ENCODE measurements at regions not wholly inside any gene's neighbourhood (a gene's known extent, or its start where the extent isn't known, plus 50 kb on each side); places are given as distances from the start of the nearest gene placed in this dataset.
"Not testable (repeated sequence)": the region's sequence is repeated elsewhere in the genome, so short reads cannot be mapped to it uniquely, and the experiment has no call there.

- no peak for DNase-seq
Observed at GRCh38 chr2:16785149-16785548, 119.5 kb upstream of the CYRIA start.

- no peak for DNase-seq
Observed at GRCh38 chr2:16784652-16785051, 119.0 kb upstream of the CYRIA start.

- DNase-seq: no peak
Observed at GRCh38 chr2:16777123-16777870, 111.7 kb upstream of the CYRIA start.

GRCh38 chr2:16775899-16776231, 110.2 kb upstream of the CYRIA start:
- no peak for DNase-seq

GRCh38 chr2:16774980-16775898, 109.6 kb upstream of the CYRIA start:
- no peak for DNase-seq

DNA sequence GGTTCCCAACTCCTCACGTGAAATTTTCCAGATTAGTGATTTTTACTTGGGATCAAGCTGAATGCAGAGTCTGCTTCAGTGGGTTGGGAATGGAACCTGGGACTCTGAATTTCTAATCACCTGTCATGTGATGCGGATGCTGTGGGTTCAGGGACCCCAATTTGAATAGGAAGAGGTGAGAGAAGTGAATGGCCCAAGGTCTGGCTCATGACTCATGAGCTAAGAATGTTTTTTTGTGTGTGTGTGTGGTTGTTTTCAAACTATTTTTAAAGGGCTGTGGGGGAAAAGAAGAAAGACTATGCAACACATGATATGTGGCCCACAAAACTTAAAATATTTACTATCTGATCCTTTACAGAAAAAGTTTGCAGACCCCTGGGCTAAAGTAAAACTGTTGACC, 108.5 kb upstream of the CYRIA start:
- no peak for DNase-seq

DNA sequence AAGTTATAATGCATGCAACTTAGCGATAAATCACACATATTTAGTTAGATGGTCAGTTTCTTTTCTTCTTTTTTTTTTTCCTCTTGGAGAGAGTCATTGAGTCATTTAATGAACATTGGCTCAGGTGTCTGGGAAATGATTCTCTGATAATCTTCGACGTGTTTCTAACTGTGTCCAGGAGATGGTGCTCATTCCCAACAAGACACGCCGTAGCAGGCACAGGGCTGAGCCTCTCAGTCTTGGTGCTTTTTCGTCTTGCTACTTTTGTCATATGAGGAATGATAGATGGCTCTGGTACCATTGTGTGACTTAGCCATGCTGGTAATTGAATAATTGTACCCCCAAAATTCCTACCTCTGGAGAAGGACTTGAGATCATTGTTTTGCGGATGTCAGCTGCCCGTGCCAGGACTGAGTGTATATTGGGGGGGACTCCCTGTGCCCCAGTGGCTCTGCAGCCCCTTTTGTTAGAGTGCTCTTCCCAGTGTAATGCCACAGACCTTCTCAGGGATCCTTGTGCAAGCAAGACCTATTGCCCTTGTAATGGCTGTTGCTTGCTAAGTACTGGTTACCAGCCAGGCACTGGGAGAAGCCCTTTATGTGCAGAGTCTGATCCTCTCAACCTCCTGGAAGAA, 107.6 kb upstream of the CYRIA start:
- peak; percentile 20 for DNase-seq

DNA sequence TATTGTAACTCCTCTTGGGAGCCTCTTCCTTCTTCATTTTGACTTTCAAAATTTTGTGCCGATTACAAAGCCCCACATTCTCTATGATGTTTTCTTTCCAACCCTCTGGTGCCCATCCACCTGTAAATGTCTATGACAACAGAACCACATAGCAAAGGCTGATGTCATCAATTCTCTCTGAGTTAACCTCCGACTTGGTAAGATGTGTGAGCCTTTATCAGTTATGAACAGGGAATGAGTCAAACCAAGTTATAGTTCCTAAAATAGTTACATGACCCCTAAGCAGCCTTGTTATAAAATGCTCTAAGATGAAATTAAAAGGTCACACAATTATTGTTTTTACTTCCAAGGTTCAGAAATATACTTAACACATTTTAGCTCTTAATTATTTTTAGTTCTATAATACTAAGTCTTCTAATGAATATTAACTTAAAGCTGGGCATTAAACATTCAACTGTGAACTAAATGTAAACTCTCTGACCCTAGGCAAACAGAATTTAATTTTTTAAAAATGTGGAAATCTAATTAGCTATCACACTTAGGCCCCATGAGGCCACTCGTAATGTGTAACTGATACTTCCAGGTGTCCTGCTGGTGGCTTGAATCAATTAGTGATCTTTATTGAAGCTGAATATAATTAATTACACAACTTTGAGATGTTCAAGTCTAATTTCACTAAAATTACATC, 102.3 kb upstream of the CYRIA start:
- no peak for DNase-seq

DNA sequence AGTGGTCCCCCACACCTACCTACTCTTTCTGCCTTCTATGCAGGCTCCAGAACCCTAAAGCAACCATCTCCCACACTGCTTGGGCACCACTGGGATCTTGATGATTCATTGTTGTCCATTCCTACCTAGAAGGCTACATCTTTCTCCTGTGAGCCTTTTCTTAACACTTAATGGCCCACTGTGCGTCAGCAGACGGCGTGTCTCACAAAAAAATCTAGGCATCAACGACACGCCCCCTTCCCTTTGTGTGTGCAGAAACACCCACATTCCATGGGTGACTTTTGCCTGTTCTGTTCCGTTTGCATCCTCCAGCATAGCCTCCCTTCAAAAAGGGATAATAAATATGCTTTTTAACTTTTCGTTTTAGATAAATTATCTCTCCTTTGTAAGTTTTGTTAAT, 99.7 kb upstream of the CYRIA start:
- DNase-seq: no peak

- DNase-seq: no peak
Observed at GRCh38 chr2:16764487-16764886, 98.9 kb upstream of the CYRIA start.

DNA sequence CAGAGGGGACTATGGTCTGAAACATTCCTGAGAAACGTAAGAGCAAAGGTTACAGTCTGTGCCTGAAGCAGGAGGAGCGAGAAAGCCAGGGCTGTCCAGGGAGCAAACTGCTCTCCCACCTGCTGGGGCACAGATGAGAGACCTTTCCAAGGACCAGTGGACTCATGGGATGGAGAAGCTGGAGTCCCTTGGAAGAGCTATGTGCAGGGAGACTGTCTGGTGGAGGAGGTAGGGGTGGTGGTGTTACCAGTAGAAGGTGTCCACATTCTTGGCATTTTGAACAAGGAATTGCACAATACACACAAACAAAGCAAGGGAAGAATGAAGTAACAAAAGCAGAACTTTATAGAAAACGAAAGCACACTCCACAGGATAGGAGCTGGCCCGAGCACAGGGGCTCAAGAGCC, 97.9 kb upstream of the CYRIA start:
- no peak for DNase-seq

DNA sequence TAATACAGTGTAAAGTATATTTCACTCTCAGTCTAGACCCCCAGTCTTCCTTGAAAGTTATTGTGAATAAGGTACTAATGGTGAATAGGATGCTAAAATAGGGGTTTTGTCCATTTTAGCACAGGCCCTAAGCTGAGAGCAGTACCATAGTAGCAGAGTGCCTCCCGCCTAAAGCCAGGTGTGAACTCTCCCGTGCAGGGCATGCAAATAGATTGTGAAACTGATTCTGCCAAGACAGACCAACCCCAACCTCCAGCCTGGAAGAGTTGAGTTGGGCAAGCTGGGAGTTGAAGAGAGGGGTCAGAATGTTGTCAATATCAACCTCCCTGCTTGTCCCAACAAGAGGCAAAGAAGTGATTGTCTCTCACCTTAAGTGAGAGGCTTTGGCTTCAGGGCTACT, 97.4 kb upstream of the CYRIA start:
- no peak for DNase-seq

DNA sequence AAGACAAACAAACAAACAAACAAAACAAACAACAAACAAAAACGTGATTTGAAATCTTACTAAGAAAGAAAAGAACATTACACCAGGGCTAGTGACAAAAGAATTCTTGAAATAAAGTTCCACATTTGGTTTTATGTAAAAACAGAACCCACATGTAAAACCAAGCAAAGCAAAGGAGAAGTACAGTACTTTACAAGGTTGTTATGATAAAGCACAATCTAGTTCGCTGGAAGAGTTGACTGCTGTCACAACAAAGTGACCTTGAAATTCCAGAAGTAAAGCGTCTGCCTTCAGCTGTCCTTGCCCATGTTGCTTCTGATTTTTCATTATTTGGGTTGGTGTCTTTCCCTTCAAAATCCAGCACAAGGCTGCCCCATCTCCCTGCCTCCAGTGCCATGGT, 94.8 kb upstream of the CYRIA start:
- no peak for DNase-seq

DNA sequence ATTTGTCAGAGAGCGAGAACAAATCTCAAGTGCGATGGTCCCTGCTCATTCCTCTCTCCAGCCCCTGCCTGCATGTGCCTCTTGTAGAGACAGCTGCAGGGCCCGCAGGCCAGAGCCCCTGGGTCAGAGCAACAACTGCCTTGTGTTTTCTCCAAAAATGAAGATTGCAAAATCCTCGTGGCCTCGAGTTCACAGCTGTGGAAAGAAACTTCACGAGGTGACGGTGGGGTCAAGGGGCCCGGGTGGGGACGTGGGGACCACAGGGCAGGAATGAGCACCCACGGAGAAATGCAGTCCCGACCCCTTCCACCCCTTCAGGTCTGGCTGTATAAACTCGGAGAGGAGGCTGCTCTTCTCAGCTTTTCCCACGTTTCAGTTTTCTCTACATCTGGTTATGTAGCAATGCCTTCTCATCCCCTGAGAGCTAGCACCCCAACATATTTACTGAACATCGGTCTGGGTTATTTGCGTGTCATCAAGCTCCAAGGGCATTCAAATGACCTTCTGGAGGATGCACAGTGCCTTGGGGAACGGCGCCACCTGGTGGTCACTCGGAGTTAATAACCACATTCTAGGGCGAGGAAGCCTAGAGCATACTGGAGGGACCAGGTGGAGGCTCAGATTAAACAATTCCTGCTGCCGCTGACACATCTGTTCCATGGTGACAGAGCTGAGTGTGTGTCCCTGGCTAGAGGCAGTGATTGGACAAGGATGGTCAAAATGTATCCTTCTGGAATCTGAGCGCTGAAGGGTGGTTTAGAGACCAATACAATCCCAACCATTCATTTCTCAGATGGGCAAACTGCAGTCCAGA, 91.4 kb upstream of the CYRIA start:
- DNase-seq: peak; percentile 24

DNA sequence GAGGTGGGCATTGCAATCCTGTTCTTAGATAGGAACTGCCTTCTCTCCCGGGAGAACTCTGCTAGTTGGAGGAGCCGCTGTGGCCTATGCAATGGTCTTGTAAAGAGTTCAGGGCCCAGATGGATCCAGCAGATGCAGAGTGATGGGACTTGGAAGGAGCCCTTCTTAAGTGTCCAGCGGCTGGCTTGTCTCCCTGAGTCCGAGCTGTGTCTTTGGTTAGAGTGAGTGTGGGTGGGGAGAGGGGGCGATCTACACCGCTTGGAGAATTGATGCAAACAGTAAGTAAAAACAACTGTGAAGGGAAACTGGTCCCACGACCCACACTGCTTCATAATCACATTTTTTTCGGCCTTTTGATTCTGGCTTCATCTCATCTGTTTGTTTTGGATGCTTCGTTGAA, 89.8 kb upstream of the CYRIA start:
- no peak for DNase-seq

- not testable (repeated sequence) for DNase-seq
Observed at GRCh38 chr2:16753025-16753424, 87.4 kb upstream of the CYRIA start.

- not testable (repeated sequence) for DNase-seq
Observed at GRCh38 chr2:16750925-16751214, 85.2 kb upstream of the CYRIA start.

DNA sequence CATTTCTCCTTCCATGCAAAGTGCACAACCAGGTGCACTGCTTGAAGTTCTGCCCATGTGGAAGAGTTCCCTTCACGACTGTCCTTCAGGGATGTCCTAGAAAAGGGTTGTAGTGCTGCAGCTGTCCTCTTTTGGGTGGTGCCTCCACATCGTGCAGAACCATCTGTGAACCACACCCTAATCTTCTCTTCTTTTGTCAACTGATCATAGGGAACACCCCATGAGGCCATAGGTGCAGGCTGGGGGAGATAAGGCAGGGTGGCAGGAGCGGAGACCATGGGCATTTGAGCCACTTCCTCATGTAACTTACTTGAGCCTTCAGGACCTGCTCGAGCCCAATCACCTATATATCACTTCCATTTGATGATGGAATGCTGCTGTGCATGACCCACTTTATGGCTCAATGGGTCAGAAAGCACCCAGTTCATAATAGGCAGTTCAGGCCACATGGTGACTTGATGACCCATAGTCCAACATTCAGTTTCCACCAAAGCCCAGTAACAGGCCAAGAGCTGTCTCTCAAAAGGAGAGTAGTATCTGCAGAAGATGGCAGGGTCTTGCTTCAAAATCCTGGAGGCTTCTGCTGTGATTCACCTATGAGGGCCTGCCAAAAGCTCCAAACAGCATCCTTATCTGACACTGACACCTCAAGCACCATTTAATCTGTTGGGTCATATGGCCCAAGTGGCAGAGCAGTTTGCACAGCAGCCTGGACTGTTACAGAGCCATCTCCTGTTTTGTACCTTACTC, 84.7 kb upstream of the CYRIA start:
- no peak for DNase-seq

- DNase-seq: not testable (repeated sequence)
Observed at GRCh38 chr2:16748511-16749266, 83.1 kb upstream of the CYRIA start.

DNA sequence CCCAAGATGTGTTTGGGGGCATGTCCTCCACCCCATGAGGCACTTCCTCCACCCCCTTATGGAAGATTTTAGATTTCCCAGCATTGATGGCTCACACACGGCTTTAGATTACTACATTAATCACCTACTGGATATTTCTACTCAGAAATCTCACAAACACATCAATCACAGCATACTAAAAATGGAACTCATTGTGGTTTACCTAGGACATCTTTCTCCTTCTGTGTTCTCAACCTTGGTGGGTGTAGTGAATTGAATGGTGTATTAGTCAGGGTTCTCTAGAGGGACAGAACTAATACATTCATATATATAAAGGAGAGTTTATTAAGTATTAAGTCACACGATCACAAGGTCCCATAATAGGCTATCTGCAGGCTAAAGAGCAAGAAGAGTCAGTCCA, 82.1 kb upstream of the CYRIA start:
- no peak for DNase-seq

- no peak for DNase-seq
Observed at GRCh38 chr2:16747257-16747656, 81.6 kb upstream of the CYRIA start.
